ENCODE measurements at regions not wholly inside any gene's neighbourhood (a gene's known extent, or its start where the extent isn't known, plus 50 kb on each side); places are given as distances from the start of the nearest gene placed in this dataset.
A peak's percentile ranks its signal among the peaks of the same experiment; 100 is the strongest.

DNA sequence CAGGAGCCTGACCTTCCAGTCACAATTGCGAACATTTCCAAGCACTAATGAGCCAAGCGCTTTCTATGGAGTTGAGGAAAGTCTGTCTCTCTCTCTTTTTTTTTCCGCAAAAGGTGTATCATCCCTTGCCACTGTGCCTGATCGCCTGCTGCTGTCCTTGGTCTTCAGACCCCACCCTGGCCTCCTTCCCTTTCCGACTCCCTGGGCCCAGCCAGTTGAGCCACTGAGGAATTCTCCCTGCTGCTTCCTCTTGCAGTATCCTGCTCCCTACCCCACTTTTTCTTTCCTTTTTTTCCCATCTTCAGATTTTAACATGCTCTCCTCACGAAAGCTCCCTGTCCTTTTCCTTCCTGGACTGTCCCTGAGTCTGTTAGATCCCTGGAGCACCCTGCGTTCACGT lies 396.5 kb upstream of the C2CD4B start:
- DNase-seq (ENCODE audit: low spot score in 2 of 2) (no peak), ATAC-seq (no peak)
- H3K4me3 Mint-ChIP-seq = no peak overlapping the region
- H3K9me3 Mint-ChIP-seq = no peaks in the 10 kb centered on the region
- no peaks in the 10 kb centered on the region for H3K36me3 Mint-ChIP-seq
- H3K4me1 Mint-ChIP-seq = no peaks in the 10 kb centered on the region
- H3K27ac Mint-ChIP-seq = no peak overlapping the region

GRCh38 chr15:62564886-62565633 lies 400.0 kb upstream of the C2CD4B start:
- H3K27ac Mint-ChIP-seq = no peak overlapping the region
- H3K4me1 Mint-ChIP-seq = no peaks in the 10 kb centered on the region
- H3K36me3 Mint-ChIP-seq = no peaks in the 10 kb centered on the region
- H3K9me3 Mint-ChIP-seq = no peaks in the 10 kb centered on the region
- ATAC-seq (no peak), DNase-seq (ENCODE audit: low spot score in 2 of 2) (no peak)
- no peak overlapping the region for H3K4me3 Mint-ChIP-seq

GRCh38 chr15:62565634-62566026 lies 400.5 kb upstream of the C2CD4B start:
- ATAC-seq (no peak), DNase-seq (ENCODE audit: low spot score in 2 of 2) (no peak)
- no peak overlapping the region for H3K4me3 Mint-ChIP-seq
- no peaks in the 10 kb centered on the region for H3K4me1 Mint-ChIP-seq
- no peak overlapping the region for H3K27ac Mint-ChIP-seq
- no peaks in the 10 kb centered on the region for H3K36me3 Mint-ChIP-seq
- no peaks in the 10 kb centered on the region for H3K9me3 Mint-ChIP-seq

GRCh38 chr15:62566248-62566647 lies 401.2 kb upstream of the C2CD4B start:
- Mint-ChIP-seq H3K4me1 (no peaks in the 10 kb centered on the region), H3K27ac (no peak overlapping the region), H3K4me3 (no peak overlapping the region), H3K9me3 (no peaks in the 10 kb centered on the region), H3K36me3 (no peaks in the 10 kb centered on the region)
- no peak for DNase-seq (ENCODE audit: low spot score in 2 of 2)
- ATAC-seq = no peak

DNA sequence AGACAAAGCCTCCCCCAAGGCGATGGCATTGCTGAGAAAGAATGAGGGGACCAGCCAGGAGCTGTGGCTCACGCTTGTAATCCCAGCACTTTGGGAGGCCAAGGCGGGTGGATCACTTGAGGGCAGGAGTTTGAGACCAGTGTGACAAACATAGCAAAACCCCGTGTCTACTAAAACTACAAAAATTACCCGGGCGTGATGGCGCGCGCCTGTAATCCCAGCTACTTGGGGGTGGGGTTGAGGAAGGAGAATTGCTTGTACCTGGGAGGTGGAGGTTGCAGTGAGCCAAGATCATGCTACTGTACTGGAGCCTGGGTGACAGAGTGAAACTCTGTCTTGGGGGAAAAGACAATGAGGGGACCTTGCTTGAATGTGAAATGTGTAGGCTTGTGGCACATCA lies 402.4 kb upstream of the C2CD4B start:
- Mint-ChIP-seq H3K4me3 (no peak overlapping the region), H3K4me1 (no peaks in the 10 kb centered on the region), H3K36me3 (no peaks in the 10 kb centered on the region), H3K27ac (no peak overlapping the region), H3K9me3 (no peaks in the 10 kb centered on the region)
- ATAC-seq = no peak
- DNase-seq (ENCODE audit: low spot score in 2 of 2) = no peak

GRCh38 chr15:62568004-62568403 lies 402.9 kb upstream of the C2CD4B start:
- DNase-seq (ENCODE audit: low spot score in 2 of 2) (no peak), ATAC-seq (no peak)
- Mint-ChIP-seq H3K9me3 (no peaks in the 10 kb centered on the region), H3K27ac (no peak overlapping the region), H3K4me1 (no peaks in the 10 kb centered on the region), H3K4me3 (no peak overlapping the region), H3K36me3 (no peaks in the 10 kb centered on the region)

DNA sequence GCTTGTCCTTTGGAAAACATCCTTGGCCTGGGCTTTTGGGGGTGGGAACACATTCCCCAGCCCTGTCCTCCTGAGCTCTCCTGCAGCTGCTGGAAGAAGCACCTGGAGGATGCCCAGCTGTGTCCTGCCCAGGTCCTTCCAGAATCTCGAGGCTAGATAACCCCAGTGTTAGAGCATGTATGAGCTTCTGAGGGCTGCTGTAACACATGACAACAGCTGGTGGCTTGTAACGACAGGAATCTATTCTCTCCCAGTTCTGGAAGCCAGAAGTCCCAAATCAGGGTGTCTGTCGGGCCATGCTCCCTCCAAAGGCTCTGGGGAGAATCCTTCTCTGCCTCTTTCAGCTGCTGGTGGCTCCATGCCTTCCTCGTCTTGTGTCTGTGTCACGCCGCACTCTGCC lies 403.6 kb upstream of the C2CD4B start:
- Mint-ChIP-seq H3K9me3 (no peaks in the 10 kb centered on the region), H3K4me1 (no peaks in the 10 kb centered on the region), H3K4me3 (no peak overlapping the region), H3K27ac (no peak overlapping the region), H3K36me3 (no peaks in the 10 kb centered on the region)
- DNase-seq (ENCODE audit: low spot score in 2 of 2) (no peak), ATAC-seq (no peak)

DNA sequence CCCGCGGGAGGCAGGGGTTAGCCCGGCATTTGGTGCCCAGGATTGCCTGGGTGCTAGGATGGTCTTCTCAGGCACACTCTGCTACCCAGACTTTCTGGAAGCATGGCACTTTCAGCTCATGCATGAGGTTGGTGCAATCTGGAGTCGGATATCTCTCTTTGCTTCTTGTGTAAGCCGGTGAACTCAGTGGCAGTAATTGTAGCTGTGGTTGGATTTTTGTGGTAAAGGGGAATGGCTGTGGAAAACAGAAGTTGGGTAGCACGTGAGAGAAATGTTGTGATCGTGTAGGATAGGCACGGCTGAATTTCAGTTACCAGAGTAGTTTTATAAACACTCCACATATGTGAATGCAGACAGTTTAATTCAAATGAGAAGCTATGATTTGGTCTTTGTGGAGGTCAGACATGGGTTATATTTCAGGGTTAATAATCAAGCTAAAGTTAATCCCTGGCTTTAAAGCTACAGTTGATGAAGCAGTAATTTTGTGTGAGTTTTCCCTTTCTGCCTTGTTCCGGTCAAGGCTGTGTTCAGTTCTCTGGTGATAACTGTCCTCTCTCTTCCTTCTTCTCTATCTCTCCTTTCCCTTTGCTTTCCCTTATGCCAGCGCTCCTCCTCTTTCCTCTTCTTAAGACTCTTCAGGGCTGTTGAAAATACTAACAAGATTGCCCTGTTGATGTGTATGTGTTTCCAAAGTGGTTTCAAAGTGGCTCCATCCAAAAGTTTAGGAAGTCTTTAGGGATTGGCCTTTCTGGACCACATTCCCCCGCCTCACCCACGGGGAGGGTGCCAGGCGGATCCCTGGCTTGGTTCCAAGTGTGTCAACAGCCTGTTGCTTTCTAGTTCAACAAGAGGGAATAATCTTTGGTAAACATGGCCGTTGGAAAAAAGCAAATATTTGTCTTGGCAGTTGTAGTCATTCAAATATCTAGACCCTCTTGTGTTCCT lies 404.6 kb upstream of the C2CD4B start:
- H3K4me3 Mint-ChIP-seq = no peak overlapping the region
- no peak for DNase-seq (ENCODE audit: low spot score in 2 of 2)
- no peak for ATAC-seq
- no peaks in the 10 kb centered on the region for H3K4me1 Mint-ChIP-seq
- H3K36me3 Mint-ChIP-seq = no peaks in the 10 kb centered on the region
- no peaks in the 10 kb centered on the region for H3K9me3 Mint-ChIP-seq
- no peak overlapping the region for H3K27ac Mint-ChIP-seq

DNA sequence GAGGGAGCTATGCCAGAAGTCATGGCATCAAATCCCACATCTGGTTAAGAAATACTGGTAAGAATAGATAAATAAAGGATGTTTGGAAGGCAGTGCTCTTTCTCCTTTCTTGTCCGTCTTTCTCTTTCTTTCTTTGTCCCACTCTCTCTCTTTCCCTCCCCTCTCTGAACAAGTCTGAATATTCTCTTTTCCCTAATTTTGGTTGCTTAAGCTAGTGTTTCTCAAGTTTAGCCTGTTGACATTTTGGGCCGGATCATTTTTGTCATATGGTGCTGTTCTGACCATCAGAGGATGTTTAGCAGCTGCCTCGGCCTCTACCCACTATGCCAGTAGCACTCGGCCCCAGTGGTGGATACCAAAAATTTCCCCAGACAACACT lies 405.3 kb upstream of the C2CD4B start:
- no peaks in the 10 kb centered on the region for H3K4me1 Mint-ChIP-seq
- H3K36me3 Mint-ChIP-seq = no peaks in the 10 kb centered on the region
- no peak overlapping the region for H3K4me3 Mint-ChIP-seq
- no peaks in the 10 kb centered on the region for H3K9me3 Mint-ChIP-seq
- DNase-seq (ENCODE audit: low spot score in 2 of 2) (no peak), ATAC-seq (no peak)
- H3K27ac Mint-ChIP-seq = no peak overlapping the region

DNA sequence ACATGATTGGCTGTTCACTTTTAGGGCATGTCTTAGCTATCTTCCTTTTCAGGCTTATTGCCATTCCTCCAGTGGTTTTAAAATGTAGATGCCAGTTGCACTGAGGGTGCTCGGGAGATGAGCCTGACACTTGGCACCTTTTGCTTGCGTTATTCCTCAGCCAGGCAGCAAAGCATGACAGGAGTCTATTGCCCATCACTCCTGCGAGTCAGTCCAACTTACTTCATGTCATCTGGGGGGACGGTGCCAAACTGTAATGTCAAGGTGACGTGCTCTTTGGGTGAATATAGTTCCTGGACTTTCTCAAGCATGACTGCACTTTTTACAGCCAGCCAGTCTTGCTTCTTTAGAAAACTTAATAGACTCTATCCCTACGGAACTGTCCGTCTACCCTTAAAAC lies 406.0 kb upstream of the C2CD4B start:
- Mint-ChIP-seq H3K9me3 (no peaks in the 10 kb centered on the region), H3K4me1 (no peaks in the 10 kb centered on the region), H3K27ac (no peak overlapping the region), H3K4me3 (no peak overlapping the region), H3K36me3 (no peaks in the 10 kb centered on the region)
- DNase-seq (ENCODE audit: low spot score in 2 of 2) (no peak), ATAC-seq (no peak)

GRCh38 chr15:62572797-62573196 lies 407.7 kb upstream of the C2CD4B start:
- Mint-ChIP-seq H3K4me3 (no peak overlapping the region), H3K4me1 (no peaks in the 10 kb centered on the region), H3K27ac (no peak overlapping the region), H3K36me3 (no peaks in the 10 kb centered on the region), H3K9me3 (no peaks in the 10 kb centered on the region)
- ATAC-seq (no peak), DNase-seq (ENCODE audit: low spot score in 2 of 2) (no peak)

DNA sequence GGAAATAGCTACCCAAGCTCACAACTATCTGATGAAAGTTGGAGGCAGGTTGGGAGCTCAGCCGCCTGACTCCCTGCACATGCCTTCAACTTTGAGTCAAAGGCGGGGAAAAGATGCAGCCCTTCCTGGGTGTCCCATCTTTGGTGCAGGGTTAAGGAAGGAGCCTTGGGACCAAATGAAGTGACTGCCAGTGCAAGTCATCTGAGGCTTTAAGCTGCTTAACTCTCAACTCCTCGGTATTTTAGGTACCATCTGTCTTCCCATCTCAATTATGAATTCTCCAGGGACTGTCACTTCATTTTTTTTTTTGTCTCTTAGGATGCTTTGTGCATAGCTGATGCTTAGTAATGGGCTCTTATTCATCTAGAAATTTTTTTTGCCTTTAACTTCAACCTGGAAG lies 408.8 kb upstream of the C2CD4B start:
- Mint-ChIP-seq H3K4me3 (no peak overlapping the region), H3K4me1 (no peaks in the 10 kb centered on the region), H3K36me3 (no peaks in the 10 kb centered on the region), H3K9me3 (no peaks in the 10 kb centered on the region), H3K27ac (no peak overlapping the region)
- DNase-seq (ENCODE audit: low spot score in 2 of 2) (no peak), ATAC-seq (no peak)

DNA sequence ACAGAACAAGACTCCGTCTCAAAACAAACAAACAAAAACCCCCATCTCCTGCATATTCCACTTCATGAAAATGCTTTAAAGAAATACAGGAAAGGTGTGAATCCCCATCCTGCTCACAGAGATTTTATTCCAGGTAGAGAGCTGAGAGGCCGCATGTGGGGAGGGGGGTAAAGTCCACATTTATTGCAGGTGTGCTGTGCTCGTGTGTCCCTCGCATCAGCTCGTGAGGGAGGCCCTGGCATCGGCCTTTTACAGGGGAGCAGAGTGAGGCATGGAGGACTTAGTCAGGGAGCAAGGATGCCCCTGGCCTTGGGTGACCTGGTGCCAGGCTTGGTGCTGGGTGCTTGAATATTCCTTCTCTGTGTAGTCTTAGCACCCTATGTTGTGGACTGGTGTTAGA lies 413.5 kb upstream of the C2CD4B start:
- Mint-ChIP-seq H3K4me1 (no peaks in the 10 kb centered on the region), H3K36me3 (no peaks in the 10 kb centered on the region), H3K4me3 (no peak overlapping the region), H3K27ac (no peak overlapping the region), H3K9me3 (no peaks in the 10 kb centered on the region)
- ATAC-seq = no peak
- no peak for DNase-seq (ENCODE audit: low spot score in 2 of 2)

GRCh38 chr15:62578960-62579359 lies 413.9 kb upstream of the C2CD4B start:
- Mint-ChIP-seq H3K9me3 (no peaks in the 10 kb centered on the region), H3K4me1 (no peaks in the 10 kb centered on the region), H3K4me3 (no peak overlapping the region), H3K36me3 (no peaks in the 10 kb centered on the region), H3K27ac (no peak overlapping the region)
- DNase-seq (ENCODE audit: low spot score in 2 of 2) = no peak
- no peak for ATAC-seq

- no peak overlapping the region for H3K27ac Mint-ChIP-seq
- peak; percentile 24 for ATAC-seq
- H3K36me3 Mint-ChIP-seq = no peaks in the 10 kb centered on the region
- DNase-seq (ENCODE audit: low spot score in 2 of 2) = no peak
- H3K9me3 Mint-ChIP-seq = no peaks in the 10 kb centered on the region
- H3K4me1 Mint-ChIP-seq = no peaks in the 10 kb centered on the region
- H3K4me3 Mint-ChIP-seq = no peak overlapping the region
Observed at GRCh38 chr15:62579842-62580241, 414.8 kb upstream of the C2CD4B start.

- no peak overlapping the region for H3K4me3 Mint-ChIP-seq
- H3K36me3 Mint-ChIP-seq = no peaks in the 10 kb centered on the region
- H3K27ac Mint-ChIP-seq = no peak overlapping the region
- no peak for DNase-seq (ENCODE audit: low spot score in 2 of 2)
- H3K9me3 Mint-ChIP-seq = no peaks in the 10 kb centered on the region
- H3K4me1 Mint-ChIP-seq = no peaks in the 10 kb centered on the region
- ATAC-seq = no peak
Observed at GRCh38 chr15:62582580-62582979, 417.5 kb upstream of the C2CD4B start.

All from stimulated activated effector memory CD8-positive, alpha-beta T cell treated with anti-CD3 and anti-CD28 coated beads, Interleukin-12 subunit alpha, Interleukin-12 subunit beta, amount 100 ng/mL, for 72 hours (primary cell).